Breast epithelium (tissue), 3 donors: ENCODE measurements at regions not wholly inside any gene's neighbourhood (a gene's known extent, or its start where the extent isn't known, plus 50 kb on each side); places are given as distances from the start of the nearest gene placed in this dataset.

Experiments used
- CTCF ChIP-seq, 3 donors: fragments of 450-650 bp; IDR thresholded peaks; one replicate each; pipeline ENCODE4 v1.5.1; 2016 to 2017; ENCODE audit warnings: antibody characterized with exemption in 3 of 3, mild to moderate bottlenecking in 3 of 3, moderate library complexity in 3 of 3
- POLR2AphosphoS5 ChIP-seq, 3 donors: sonication (generic); formaldehyde crosslinking; IDR thresholded peaks; one replicate each; pipeline ENCODE4 v1.6.1; 2017; ENCODE audit warnings: antibody characterized with exemption in 3 of 3

- TF ChIP-seq CTCF (IDR thresholded peaks at IDR 0.05) = no peak
- no peak for TF ChIP-seq POLR2AphosphoS5 (IDR thresholded peaks at IDR 0.05)
Observed at GRCh38 chr12:43143278-43143677, 408.7 kb downstream of the ADAMTS20 start.
